Neural cell (in vitro differentiated cells): ENCODE measurements at regions not wholly inside any gene's neighbourhood (a gene's known extent, or its start where the extent isn't known, plus 50 kb on each side); places are given as distances from the start of the nearest gene placed in this dataset.

ENCODE experiments used
- H2AFZ ChIP-seq: fragments of 200-600, 300-800 bp; sonication (generic), shearing (Covaris generic); 2 replicates; pipeline ENCODE4 v1.6.0; 2014; ENCODE audit warnings: low read depth, mild to moderate bottlenecking, antibody characterized with exemption, low read length, moderate library complexity
- H3F3A ChIP-seq: fragments of 200-600 bp; shearing (Covaris generic); 2 replicates; pipeline ENCODE4 v1.6.1; 2016; ENCODE audit warnings: mild to moderate bottlenecking, moderate library complexity, mixed read lengths, antibody characterized with exemption, low read length; ENCODE audit not compliant: insufficient read depth, poor library complexity, severe bottlenecking
- H3K27ac ChIP-seq: fragments of 200-600, 300-800 bp; sonication (generic), shearing (Covaris generic); 2 replicates; pipeline ENCODE4 v1.5.1; 2014; ENCODE audit warnings: mild to moderate bottlenecking, low read length, moderate library complexity
- H3K27me3 ChIP-seq: fragments of 300-800, 200-600 bp; sonication (generic), shearing (Covaris generic); 2 replicates; pipeline ENCODE4 v1.6.0; 2014; ENCODE audit warnings: mild to moderate bottlenecking, low read depth, low read length, moderate library complexity; ENCODE audit not compliant: insufficient read depth
- H3K36me3 ChIP-seq: fragments of 300-800, 200-600 bp; sonication (generic), shearing (Covaris generic); 2 replicates; pipeline ENCODE4 v1.5.1; 2014; ENCODE audit warnings: mild to moderate bottlenecking, antibody characterized with exemption, low read length, moderate library complexity; ENCODE audit not compliant: insufficient read depth
- H3K4me2 ChIP-seq: fragments of 300-800, 200-600 bp; sonication (generic), shearing (Covaris generic); 2 replicates; pipeline ENCODE4 v1.6.0; 2014; ENCODE audit warnings: mild to moderate bottlenecking, low read length
- H3K4me3 ChIP-seq: fragments of 300-800, 200-600 bp; sonication (generic), shearing (Covaris generic); 2 replicates; pipeline ENCODE4 v1.5.1; 2014; ENCODE audit warnings: mild to moderate bottlenecking, low read length, moderate library complexity
- H3K79me2 ChIP-seq: fragments of 200-600 bp; shearing (Covaris generic); replicated peaks from 2 replicates; pipeline ENCODE4 v1.6.0; 2014; ENCODE audit warnings: mild to moderate bottlenecking, low read length, moderate library complexity; ENCODE audit not compliant: insufficient read depth
- H3K9ac ChIP-seq: fragments of 300-800, 200-600 bp; sonication (generic), shearing (Covaris generic); 2 replicates; pipeline ENCODE4 v1.6.1; 2016; ENCODE audit warnings: mild to moderate bottlenecking, low read length, mixed read lengths
- H3K9me2 ChIP-seq: fragments of 200-600 bp; shearing (Covaris generic); 2 replicates; pipeline ENCODE4 v1.6.1; 2016; ENCODE audit warnings: mild to moderate bottlenecking, low read length, mixed read lengths; ENCODE audit not compliant: insufficient read depth
- H3K9me3 ChIP-seq: fragments of 200-600, 300-800 bp; sonication (generic), shearing (Covaris generic); 2 replicates; pipeline ENCODE4 v1.6.1; 2016; ENCODE audit warnings: mild to moderate bottlenecking, mixed run types, low read length, moderate library complexity, mixed read lengths
- H4K20me1 ChIP-seq: fragments of 200-600 bp; shearing (Covaris generic); 2 replicates; pipeline ENCODE4 v1.6.1; 2016; ENCODE audit warnings: mild to moderate bottlenecking, mixed run types; ENCODE audit not compliant: insufficient read depth
- EP300 ChIP-seq: fragments of 450-650 bp; conservative IDR thresholded peaks from 2 replicates; pipeline ENCODE4 v1.6.1; 2014; ENCODE audit warnings: antibody characterized with exemption, mild to moderate bottlenecking, moderate library complexity; ENCODE audit not compliant: poor library complexity, severe bottlenecking
- EZH2 ChIP-seq: fragments of 200-600, 300-800 bp; shearing (Covaris generic), sonication (generic); IDR thresholded peaks from 2 replicates; pipeline ENCODE4 v1.6.1; 2014; ENCODE audit warnings: antibody characterized with exemption, low read length, borderline replicate concordance, mild to moderate bottlenecking; ENCODE audit not compliant: insufficient read depth, poor library complexity, severe bottlenecking
- MXI1 ChIP-seq: fragments of 450-650 bp; conservative IDR thresholded peaks from 2 replicates; pipeline ENCODE4 v1.6.1; 2014; ENCODE audit warnings: antibody characterized with exemption, mild to moderate bottlenecking; ENCODE audit not compliant: poor library complexity, severe bottlenecking
- POLR2AphosphoS5 ChIP-seq: IDR thresholded peaks from 2 replicates; pipeline ENCODE4 v1.6.1; 2012
- RAD21 ChIP-seq: fragments of 450-650 bp; conservative IDR thresholded peaks from 2 replicates; pipeline ENCODE4 v1.6.1; 2014; ENCODE audit warnings: antibody characterized with exemption, mild to moderate bottlenecking, moderate library complexity
- SMC3 ChIP-seq: fragments of 450-650 bp; conservative IDR thresholded peaks from 2 replicates; pipeline ENCODE4 v1.6.1; 2014; ENCODE audit warnings: antibody characterized with exemption, mild to moderate bottlenecking, moderate library complexity; ENCODE audit not compliant: poor library complexity
- TAF1 ChIP-seq: IDR thresholded peaks from 2 replicates; pipeline ENCODE4 v1.6.1; 2012; ENCODE audit warnings: low read depth
- TF ChIP-seq, protein P1 (sequence below): fragments of 450-650 bp; IDR thresholded peaks from 2 replicates; pipeline ENCODE4 v1.5.1; 2014; ENCODE audit warnings: antibody characterized with exemption, mild to moderate bottlenecking, moderate library complexity; ENCODE audit not compliant: poor library complexity, severe bottlenecking
- TF ChIP-seq, protein P2 (sequence below): IDR thresholded peaks from 2 replicates; pipeline ENCODE4 v1.6.1; 2012; ENCODE audit warnings: borderline replicate concordance

DNA sequence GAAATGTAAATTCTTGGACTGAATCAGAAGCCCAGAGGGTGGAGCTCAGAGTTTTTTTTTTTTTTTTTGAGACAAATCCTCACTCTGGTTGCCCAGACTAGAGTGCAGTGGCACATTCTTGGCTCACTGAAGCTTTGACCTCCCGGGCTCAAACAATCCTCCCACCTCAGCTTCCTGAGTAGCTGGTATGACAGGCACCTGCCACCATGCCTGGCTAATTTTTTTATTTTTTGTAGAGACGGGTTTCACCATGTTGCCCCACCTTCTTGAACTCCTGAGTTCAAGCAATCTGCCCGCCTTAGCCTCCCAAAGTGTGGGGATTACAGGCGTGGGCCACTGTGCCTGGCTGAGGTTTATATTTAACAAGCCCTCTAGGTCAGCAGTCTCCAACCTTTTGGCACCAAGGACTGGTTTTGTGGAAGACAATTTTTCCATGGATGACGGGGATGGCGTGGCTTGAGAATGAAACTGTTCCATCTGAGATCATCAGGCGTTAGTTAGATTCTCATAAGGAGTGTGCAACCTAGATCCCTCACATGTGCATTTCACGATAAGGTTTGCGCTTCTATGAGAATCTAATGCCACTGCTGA, 76.7 kb downstream of the FHIP1A start:
- no peaks in the 10 kb centered on the region for H4K20me1 ChIP-seq
- no peak overlapping the region for H3K4me2 ChIP-seq
- no peak overlapping the region for H3K27ac ChIP-seq
- no peak overlapping the region for H2AFZ ChIP-seq
- H3K4me3 ChIP-seq, result no peak overlapping the region
- no peaks in the 10 kb centered on the region for H3K79me2 ChIP-seq
- no peaks in the 10 kb centered on the region for H3F3A ChIP-seq
- H3K36me3 ChIP-seq, result no peaks in the 10 kb centered on the region
- no peak overlapping the region for H3K9ac ChIP-seq
- no peaks in the 10 kb centered on the region for H3K9me2 ChIP-seq
- no peaks in the 10 kb centered on the region for H3K9me3 ChIP-seq
- H3K27me3 ChIP-seq, result no peaks in the 10 kb centered on the region
- TF ChIP-seq, protein P1, sequence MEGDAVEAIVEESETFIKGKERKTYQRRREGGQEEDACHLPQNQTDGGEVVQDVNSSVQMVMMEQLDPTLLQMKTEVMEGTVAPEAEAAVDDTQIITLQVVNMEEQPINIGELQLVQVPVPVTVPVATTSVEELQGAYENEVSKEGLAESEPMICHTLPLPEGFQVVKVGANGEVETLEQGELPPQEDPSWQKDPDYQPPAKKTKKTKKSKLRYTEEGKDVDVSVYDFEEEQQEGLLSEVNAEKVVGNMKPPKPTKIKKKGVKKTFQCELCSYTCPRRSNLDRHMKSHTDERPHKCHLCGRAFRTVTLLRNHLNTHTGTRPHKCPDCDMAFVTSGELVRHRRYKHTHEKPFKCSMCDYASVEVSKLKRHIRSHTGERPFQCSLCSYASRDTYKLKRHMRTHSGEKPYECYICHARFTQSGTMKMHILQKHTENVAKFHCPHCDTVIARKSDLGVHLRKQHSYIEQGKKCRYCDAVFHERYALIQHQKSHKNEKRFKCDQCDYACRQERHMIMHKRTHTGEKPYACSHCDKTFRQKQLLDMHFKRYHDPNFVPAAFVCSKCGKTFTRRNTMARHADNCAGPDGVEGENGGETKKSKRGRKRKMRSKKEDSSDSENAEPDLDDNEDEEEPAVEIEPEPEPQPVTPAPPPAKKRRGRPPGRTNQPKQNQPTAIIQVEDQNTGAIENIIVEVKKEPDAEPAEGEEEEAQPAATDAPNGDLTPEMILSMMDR, result no peak
- TF ChIP-seq RAD21 (no peak), EZH2 (no peak), POLR2AphosphoS5 (no peak), SMC3 (no peak), MXI1 (no peak), EP300 (no peak), TAF1 (no peak)
- TF ChIP-seq, protein P2, sequence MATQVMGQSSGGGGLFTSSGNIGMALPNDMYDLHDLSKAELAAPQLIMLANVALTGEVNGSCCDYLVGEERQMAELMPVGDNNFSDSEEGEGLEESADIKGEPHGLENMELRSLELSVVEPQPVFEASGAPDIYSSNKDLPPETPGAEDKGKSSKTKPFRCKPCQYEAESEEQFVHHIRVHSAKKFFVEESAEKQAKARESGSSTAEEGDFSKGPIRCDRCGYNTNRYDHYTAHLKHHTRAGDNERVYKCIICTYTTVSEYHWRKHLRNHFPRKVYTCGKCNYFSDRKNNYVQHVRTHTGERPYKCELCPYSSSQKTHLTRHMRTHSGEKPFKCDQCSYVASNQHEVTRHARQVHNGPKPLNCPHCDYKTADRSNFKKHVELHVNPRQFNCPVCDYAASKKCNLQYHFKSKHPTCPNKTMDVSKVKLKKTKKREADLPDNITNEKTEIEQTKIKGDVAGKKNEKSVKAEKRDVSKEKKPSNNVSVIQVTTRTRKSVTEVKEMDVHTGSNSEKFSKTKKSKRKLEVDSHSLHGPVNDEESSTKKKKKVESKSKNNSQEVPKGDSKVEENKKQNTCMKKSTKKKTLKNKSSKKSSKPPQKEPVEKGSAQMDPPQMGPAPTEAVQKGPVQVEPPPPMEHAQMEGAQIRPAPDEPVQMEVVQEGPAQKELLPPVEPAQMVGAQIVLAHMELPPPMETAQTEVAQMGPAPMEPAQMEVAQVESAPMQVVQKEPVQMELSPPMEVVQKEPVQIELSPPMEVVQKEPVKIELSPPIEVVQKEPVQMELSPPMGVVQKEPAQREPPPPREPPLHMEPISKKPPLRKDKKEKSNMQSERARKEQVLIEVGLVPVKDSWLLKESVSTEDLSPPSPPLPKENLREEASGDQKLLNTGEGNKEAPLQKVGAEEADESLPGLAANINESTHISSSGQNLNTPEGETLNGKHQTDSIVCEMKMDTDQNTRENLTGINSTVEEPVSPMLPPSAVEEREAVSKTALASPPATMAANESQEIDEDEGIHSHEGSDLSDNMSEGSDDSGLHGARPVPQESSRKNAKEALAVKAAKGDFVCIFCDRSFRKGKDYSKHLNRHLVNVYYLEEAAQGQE, result no peak

DNA sequence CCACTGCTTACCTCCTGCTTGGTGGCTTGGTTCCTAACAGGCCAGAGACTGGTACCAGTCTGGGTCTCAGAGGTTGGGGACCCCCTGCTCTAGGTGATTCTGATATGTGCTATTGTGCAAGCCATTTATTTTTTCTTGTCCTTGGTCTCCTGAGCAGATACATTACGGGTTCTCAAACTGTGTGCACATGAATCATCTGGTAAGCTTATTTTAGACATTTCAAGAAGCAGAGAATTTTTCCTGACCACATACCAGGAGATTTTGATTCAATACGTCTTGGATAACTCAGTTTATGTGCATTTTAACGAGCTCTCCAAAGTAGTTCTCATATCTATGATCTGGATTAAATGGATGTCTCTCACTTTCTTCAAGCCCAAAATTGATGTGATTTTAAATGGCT, 77.2 kb downstream of the FHIP1A start:
- H3K9ac ChIP-seq, result no peak overlapping the region
- no peak for TF ChIP-seq TAF1
- TF ChIP-seq, protein P1, result no peak
- TF ChIP-seq, protein P2, result no peak
- no peak for TF ChIP-seq EP300
- TF ChIP-seq SMC3, result no peak
- no peak for TF ChIP-seq EZH2
- no peak for TF ChIP-seq MXI1
- TF ChIP-seq RAD21, result no peak
- no peak for TF ChIP-seq POLR2AphosphoS5
- H2AFZ ChIP-seq, result no peak overlapping the region
- no peaks in the 10 kb centered on the region for H3K36me3 ChIP-seq
- H3F3A ChIP-seq, result no peaks in the 10 kb centered on the region
- H3K27me3 ChIP-seq, result no peaks in the 10 kb centered on the region
- no peaks in the 10 kb centered on the region for H3K79me2 ChIP-seq
- no peak overlapping the region for H3K4me2 ChIP-seq
- H3K27ac ChIP-seq, result no peak overlapping the region
- H4K20me1 ChIP-seq, result no peaks in the 10 kb centered on the region
- no peaks in the 10 kb centered on the region for H3K9me3 ChIP-seq
- no peaks in the 10 kb centered on the region for H3K9me2 ChIP-seq
- no peak overlapping the region for H3K4me3 ChIP-seq
